GM19397 (cell line): ENCODE measurements at regions not wholly inside any gene's neighbourhood (a gene's known extent, or its start where the extent isn't known, plus 50 kb on each side); places are given as distances from the start of the nearest gene placed in this dataset.

Source experiments
- ATAC-seq: cut with Tn5 transposase; IDR thresholded peaks from one replicate; pipeline ENCODE4 v1.9.1; 2021; ENCODE audit warnings: mild to moderate bottlenecking, moderate library complexity; ENCODE audit not compliant: unreplicated experiment

DNA sequence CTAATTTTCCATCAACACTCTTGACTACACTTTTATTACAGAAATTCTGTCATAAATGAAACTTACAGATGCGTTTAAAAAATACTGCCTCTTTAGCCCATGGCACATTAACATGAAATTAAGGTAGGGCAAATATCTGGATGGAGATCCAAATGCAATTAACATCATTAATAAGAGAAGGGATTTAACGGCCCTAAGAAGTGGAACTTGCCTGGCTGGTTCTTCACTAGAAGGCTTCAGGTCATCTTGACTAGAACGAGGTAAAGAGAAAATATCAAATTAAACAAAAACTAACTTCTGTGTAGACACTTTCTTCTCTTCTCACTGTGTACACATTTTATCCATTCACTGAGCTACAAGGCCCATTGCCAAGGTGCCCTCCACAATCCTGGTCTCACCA is 1093.4 kb downstream of the EFNB2 start:
- ATAC-seq: no peak

DNA sequence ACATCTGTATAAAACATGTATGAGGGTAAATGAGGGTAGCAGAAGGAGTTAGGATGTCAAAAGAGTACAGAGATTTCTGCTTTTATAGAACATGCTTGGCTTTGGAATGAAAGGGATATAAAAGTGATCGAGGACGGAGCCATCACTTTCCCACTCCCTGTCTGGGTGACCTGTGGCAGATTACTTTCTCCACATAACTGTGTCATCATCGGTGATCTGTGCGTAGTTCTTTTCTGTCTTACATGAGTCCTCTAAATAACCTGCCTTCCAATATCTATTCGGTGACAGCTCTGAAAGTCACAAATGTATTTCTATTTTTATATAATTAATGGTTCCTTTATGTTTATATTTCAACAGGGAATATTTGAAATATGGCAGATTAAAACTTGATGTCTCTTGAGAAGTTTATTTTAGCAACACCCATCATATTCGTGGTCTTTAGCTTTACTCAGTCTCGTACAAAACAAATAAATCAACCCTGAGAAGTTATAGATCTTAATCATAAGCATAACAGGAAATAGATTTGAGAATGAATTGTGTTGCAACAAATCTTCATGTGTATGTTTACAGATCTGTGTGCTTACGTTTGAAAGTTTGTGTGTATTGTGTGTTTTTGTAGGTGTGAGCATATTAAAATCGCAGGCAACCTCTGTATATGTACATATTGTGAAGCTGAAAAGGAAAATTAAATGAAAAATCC is 1094.3 kb downstream of the EFNB2 start:
- no peak for ATAC-seq

GRCh38 chr13:105436943-105437342 is 1098.5 kb downstream of the EFNB2 start:
- ATAC-seq: no peak

DNA sequence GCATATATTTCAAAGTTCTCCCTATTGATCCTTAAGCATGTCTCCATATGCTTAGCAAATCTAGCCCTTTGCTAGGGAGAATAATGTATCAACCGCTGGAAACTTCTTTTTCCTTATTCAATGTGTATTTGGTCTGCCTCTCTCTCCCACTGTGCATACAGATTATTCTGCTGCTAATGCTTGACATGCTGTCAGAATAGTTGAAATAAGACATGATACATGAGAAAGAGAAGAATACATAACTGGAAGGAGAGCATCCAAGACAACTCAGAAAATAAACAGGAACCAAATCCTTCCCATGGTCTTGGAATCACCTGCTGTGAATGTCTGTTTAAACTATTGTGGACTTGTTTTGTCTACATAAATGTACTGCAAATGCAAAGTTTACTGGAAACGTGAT is 1103.0 kb downstream of the EFNB2 start:
- ATAC-seq: no peak

DNA sequence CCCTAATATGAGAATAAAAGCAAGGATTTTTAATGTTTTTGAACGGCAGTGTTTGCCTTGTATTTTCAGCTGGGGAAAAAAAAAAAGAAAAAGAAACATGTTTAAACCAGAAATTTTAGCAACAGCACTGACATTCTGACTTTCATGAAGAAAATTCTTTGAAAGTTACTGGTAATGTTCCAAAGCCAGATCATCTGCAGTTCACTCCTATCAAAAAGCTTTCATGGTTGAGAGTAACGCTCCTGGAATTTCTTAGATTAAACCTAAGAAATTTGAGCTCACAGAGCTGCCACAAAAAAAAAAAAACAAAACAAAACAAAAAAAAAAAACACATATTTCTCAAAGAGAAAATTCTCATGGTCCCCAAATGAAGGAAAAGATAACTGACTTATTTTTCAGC is 1106.7 kb downstream of the EFNB2 start:
- ATAC-seq: no peak

- no peak for ATAC-seq
Measured at GRCh38 chr13:105426441-105426840, 1109.0 kb downstream of the EFNB2 start.

DNA sequence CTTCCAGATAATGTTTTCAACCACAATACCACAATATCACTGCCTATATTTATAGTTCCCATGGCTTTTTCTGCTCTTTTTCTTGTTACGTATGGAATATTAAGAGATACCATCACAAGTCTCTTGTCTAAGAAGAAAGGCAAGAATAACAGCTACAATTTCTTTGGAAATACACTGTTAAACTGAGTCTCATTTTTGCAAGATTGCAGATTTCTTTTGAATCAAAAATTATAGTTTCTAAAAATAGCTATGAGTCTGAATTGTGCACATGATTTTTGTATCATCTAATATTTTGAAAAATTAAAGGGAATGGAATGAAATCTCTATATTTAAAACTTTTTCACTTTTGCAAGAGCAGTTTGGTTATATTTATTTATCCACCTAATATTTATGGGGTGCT is 1120.8 kb downstream of the EFNB2 start:
- ATAC-seq: no peak

DNA sequence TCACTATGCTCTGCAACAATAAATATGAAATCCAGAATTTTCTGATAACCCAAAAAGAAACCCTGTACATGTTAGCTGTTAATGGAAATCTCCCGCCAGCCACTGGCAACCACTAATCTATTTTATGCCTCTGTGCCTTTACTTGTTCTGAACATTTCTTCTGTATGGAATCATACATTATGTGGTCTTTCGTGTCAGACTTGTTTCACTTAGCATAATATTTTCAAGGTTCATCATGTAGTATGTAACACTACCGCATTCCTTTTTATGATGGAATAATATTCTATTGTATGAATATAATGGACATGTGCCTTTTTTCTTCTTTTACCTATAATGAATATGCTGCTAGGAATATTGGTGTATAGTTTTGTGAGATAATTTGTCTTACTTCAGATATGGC is 1123.3 kb downstream of the EFNB2 start:
- ATAC-seq: no peak

DNA sequence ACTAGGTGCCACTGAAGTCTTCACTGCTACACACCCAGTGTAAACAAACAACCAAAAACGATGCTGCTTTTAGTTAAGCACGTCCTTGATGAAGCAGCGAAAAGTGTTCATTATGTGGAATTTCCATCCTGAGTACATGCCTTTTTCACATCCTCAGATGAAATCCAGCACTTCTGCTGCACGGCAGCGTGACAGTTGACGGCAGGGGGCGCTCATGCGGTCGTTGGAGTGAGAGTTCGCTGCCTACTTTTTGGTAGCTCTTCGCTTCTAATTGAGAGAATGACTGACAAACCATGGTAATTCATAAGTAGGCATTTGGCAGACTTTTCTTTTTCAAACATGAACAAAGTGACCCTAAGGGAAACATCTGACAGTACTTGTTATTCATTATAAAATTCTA is 1124.9 kb downstream of the EFNB2 start:
- ATAC-seq: no peak

- ATAC-seq: no peak
Measured at GRCh38 chr13:105406551-105406950, 1128.9 kb downstream of the EFNB2 start.

DNA sequence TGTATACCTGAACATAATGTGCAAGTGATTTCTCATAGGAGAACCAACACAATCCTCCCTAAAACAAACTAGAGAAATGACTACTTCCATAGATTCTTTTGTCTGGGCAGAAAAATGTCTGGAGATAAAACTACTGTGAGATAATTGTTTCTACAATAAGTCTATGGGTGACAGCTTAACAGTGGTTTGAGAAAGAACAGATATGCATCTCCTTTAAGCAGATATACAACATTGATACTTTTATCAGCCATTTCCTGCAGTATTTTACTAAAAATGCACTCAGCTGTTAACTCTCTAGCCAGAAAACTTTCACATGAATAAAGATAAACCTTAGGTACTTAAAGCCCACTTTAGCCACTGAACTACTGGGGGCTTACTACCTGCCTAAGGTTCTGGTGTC is 1132.4 kb downstream of the EFNB2 start:
- ATAC-seq: no peak

DNA sequence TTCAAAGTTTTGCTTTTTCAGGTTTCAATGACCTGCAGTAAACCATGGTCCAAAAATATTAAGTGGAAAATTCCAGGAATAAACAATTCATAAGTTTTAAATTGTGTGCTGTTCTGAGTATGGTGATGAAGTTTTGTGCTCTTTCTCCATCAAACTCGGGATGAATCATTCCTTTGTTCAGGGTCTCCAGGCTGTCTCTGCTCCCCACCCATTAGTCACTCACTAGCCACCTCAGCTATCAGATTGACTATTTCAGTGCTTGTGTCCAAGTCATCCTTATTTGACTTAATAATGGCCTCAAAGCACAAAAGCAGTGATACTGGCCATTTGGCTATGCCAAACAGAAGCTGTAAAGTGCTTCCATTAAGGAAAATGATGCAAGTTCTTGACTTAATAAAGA is 1140.4 kb downstream of the EFNB2 start:
- no peak for ATAC-seq

DNA sequence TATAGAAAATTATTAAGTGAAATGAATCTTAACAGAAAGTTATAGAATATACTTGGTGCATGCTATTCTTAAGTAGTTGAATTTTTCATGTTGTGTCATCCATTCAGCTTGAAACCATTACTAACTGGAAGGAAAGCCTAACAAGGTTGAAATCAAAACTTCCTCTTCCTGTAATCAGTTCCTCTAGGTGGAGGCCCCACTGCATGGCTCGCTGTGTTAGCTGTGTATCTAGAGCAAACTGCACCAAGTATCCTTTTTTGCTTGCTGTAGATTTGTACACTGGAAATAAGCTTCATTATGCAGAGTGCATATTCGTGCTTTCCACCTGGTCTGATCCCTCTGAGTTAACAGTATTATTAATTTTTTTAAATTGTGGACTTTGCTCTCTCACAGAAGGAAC is 1146.1 kb downstream of the EFNB2 start:
- no peak for ATAC-seq

- ATAC-seq: no peak
Measured at GRCh38 chr13:105377452-105377851, 1158.0 kb downstream of the EFNB2 start.

DNA sequence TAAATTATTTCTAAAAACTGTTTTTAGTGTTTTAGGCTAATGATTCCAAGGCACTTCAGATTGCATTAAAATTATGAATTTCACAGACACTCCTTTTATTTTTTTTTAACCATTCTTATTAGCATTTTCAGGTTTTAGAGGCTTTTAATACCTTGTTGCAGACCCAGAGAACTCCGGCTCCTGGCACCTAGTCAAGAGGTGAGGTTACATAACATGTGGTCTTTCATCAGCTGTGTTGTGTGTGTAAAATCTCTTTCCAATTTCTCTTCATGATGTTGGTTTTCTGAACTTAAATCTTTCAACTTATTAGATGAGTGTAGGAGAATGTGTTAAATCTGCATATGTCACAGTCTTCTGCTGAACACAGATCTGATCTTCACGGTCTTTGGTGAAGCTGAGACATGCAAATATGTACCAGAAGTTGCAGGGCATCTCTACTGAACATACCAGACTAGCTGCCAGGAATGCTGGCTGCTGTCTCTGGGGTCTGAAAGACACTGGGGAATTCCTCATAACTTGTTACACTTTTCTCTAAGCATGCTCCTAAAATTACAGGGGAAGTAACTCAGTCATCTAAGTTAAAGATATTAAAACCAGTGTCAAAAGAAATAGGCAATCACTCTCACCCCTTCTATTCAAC is 1165.3 kb downstream of the EFNB2 start:
- ATAC-seq: no peak

DNA sequence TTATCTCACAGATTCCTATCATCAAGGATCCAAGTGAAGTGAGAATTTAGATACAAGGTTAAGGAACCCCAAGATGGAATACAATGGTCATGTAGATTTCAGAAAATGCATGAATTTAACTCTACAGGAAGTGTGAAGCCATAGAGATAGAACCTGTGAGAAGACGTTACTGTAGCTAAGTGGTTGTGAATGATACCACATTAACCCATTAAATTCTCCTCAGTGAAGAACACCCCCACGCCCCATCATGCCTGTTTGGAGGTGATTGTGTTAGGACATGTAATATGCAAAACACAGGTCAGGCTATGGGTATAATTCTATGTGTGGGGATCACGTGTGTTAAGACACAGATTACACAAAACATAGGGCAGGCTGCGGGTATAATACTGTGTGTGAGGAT is 1166.7 kb downstream of the EFNB2 start:
- no peak for ATAC-seq

GRCh38 chr13:105365831-105366230 is 1169.6 kb downstream of the EFNB2 start:
- no peak for ATAC-seq

DNA sequence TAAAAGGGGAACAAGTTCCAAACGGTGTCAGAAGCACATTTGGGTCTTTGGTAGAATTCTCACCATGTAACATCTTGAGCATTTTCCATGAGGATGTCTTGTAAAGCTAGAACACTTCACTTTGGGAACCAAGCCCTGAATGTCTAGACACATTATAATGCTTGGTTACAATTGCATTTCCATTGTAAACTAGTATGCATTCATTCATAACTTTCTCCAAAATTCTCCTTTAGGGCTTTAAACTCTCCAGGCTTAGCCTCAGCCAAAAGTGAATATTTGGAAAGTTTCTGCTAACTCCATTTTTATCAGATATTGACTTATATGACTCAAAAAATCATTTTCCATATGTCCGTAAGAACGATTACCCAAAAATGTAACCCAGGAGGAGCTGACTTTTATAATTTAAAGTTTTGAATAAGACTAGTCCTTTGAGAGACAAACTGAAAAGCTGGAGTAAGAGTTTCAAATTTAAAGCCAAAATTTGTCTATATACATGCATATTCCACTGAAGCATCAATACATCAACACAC is 1170.4 kb downstream of the EFNB2 start:
- ATAC-seq: no peak

- ATAC-seq: no peak
Measured at GRCh38 chr13:105364191-105364590, 1171.3 kb downstream of the EFNB2 start.

- ATAC-seq: no peak
Measured at GRCh38 chr13:105363261-105364190, 1171.9 kb downstream of the EFNB2 start.

GRCh38 chr13:105353654-105354053 is 1181.8 kb downstream of the EFNB2 start:
- ATAC-seq: no peak
